ENCODE measurements at regions not wholly inside any gene's neighbourhood (a gene's known extent, or its start where the extent isn't known, plus 50 kb on each side); places are given as distances from the start of the nearest gene placed in this dataset.

DNA sequence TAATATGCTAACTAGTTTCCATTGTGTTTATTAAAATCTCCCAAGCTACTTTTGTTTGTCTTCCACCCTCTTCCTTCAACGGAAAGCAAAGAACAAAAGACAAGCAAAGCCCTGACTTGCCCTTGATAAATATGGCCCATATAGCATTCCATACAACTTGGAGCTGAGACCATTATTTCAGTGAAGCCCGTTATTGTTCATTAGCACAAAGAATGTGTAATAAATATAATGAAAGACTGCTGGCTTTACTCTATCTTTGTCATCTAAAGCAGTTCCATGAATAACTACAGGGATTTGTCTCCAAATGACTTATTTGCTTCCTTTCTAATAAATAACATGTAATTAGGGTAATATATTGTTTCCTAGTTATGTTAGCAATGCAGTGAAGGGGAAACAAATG is 270.7 kb upstream of the TLE4 start:
- CTCF ChIA-PET = no interaction called here
- Histone ChIP-seq H3K27me3 (replicated peaks in 2 of 5; ENCODE audit: control insufficient read depth in 4 of 5, insufficient read depth in 5 of 5, low read length in 4 of 5) (no peaks in the 10 kb centered on the region), H3K4me1 (ENCODE audit: control extremely low read depth in 1 of 4, control insufficient read depth in 4 of 4, insufficient read depth in 4 of 4, low read length in 3 of 4) (no peaks in the 10 kb centered on the region), H3K9me3 (ENCODE audit: control extremely low read depth in 1 of 5, control insufficient read depth in 4 of 5, insufficient read depth in 2 of 5, low read depth in 1 of 5, low read length in 4 of 5) (no peaks in the 10 kb centered on the region), H3K36me3 (ENCODE audit: control insufficient read depth in 4 of 4, insufficient read depth in 4 of 4, low read length in 3 of 4) (no peaks in the 10 kb centered on the region), H3K27ac (ENCODE audit: insufficient read depth in 1 of 2, low read depth in 1 of 2, low read length in 2 of 2, poor library complexity in 1 of 2, severe bottlenecking in 2 of 2) (no peak overlapping the region), H3K4me3 (ENCODE audit: control insufficient read depth in 1 of 7, extremely low read depth in 1 of 7, insufficient read depth in 4 of 7, low read depth in 2 of 7, low read length in 6 of 7) (no peak overlapping the region)
- POLR2A ChIA-PET = no interaction called here
- 100% methylated on average over 1 of the region's 2 CpGs for whole genome bisulfite sequencing (ENCODE audit: insufficient coverage)
- no peak for DNase-seq

DNA sequence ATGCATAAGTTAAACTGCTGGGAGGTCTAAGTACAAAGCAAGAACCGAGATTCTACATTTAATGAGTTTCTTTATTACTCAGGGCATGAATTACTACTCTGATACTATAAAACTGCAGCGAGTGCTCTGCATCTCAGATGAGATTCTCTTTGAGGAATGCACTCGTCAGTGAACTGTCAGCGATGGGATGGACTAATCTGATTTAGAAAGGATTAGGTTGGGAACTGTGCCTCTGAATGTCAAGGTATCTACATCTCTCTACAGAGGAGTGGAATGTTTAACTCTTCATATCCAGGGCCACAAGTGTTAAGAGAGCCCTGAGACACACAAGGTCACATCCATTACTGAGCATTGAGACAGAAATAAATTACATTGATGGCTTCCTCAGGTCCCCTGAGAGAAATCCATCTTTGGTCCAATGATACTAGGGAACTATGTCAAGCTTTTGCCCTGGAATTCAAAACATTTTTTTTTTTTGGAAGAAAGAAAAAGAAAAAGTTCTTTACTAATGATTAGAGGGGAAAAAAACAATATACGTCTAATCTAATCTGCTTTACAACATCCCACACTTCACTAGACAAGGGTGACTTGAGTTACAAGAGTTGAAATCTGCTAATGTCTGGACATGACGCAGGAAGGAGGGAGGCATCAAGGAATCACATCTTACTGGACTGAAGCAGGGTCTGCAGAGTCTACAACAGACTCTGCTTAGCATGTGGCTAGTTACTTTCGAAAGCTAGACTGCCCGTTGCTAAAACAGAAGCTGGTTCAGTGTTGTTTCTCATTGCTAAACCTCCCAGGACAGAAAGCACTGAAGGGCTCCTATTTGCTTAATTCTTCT is 270.0 kb upstream of the TLE4 start:
- H3K4me3 ChIP-seq (ENCODE audit: control insufficient read depth in 1 of 7, extremely low read depth in 1 of 7, insufficient read depth in 4 of 7, low read depth in 2 of 7, low read length in 6 of 7) = no peak overlapping the region
- no peaks in the 10 kb centered on the region for H3K4me1 ChIP-seq (ENCODE audit: control extremely low read depth in 1 of 4, control insufficient read depth in 4 of 4, insufficient read depth in 4 of 4, low read length in 3 of 4)
- ChIA-PET POLR2A (no interaction called here), CTCF (interaction anchor here (1.5 kb wide), 1 partner anchor 12 kb away, joined by 3 read pairs; no protein-coding TSS in a partner anchor)
- no peaks in the 10 kb centered on the region for H3K9me3 ChIP-seq (ENCODE audit: control extremely low read depth in 1 of 5, control insufficient read depth in 4 of 5, insufficient read depth in 2 of 5, low read depth in 1 of 5, low read length in 4 of 5)
- WGBS (ENCODE audit: insufficient coverage) = 79% methylated on average over 6 of the region's 8 CpGs
- no peak for DNase-seq
- no peaks in the 10 kb centered on the region for H3K27me3 ChIP-seq (replicated peaks in 2 of 5; ENCODE audit: control insufficient read depth in 4 of 5, insufficient read depth in 5 of 5, low read length in 4 of 5)
- no peaks in the 10 kb centered on the region for H3K36me3 ChIP-seq (ENCODE audit: control insufficient read depth in 4 of 4, insufficient read depth in 4 of 4, low read length in 3 of 4)
- H3K27ac ChIP-seq (ENCODE audit: insufficient read depth in 1 of 2, low read depth in 1 of 2, low read length in 2 of 2, poor library complexity in 1 of 2, severe bottlenecking in 2 of 2) = no peak overlapping the region

DNA sequence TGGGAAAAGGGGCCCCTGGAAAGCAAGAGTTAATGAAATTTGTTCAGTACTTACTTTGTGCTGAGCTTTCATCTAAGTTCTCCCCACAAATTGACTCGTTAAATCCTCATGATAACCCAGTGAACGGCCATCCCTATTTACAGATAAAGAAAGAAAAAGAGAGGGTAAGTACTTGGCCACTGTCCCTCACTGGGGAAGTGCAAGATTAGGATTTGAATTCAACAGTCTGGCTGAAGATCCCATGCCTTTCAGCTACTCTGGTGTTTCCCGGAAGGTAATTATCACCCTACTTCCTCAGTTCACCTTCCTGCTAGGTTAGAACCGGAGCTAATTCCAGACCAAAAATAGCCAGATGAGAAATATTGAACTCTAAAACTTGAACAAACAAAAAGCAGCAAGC is 269.2 kb upstream of the TLE4 start:
- Histone ChIP-seq H3K4me3 (ENCODE audit: control insufficient read depth in 1 of 7, extremely low read depth in 1 of 7, insufficient read depth in 4 of 7, low read depth in 2 of 7, low read length in 6 of 7) (no peak overlapping the region), H3K4me1 (ENCODE audit: control extremely low read depth in 1 of 4, control insufficient read depth in 4 of 4, insufficient read depth in 4 of 4, low read length in 3 of 4) (no peaks in the 10 kb centered on the region), H3K9me3 (ENCODE audit: control extremely low read depth in 1 of 5, control insufficient read depth in 4 of 5, insufficient read depth in 2 of 5, low read depth in 1 of 5, low read length in 4 of 5) (no peaks in the 10 kb centered on the region), H3K27me3 (replicated peaks in 2 of 5; ENCODE audit: control insufficient read depth in 4 of 5, insufficient read depth in 5 of 5, low read length in 4 of 5) (no peaks in the 10 kb centered on the region), H3K36me3 (ENCODE audit: control insufficient read depth in 4 of 4, insufficient read depth in 4 of 4, low read length in 3 of 4) (no peaks in the 10 kb centered on the region), H3K27ac (ENCODE audit: insufficient read depth in 1 of 2, low read depth in 1 of 2, low read length in 2 of 2, poor library complexity in 1 of 2, severe bottlenecking in 2 of 2) (no peak overlapping the region)
- WGBS (ENCODE audit: insufficient coverage) = 77% methylated on average over 2 of the region's 4 CpGs
- ChIA-PET CTCF (interaction anchor here (0.6 to 1.5 kb wide), 2 partner anchors 12 to 960 kb away, joined by 3 read pairs; no protein-coding TSS in a partner anchor), POLR2A (no interaction called here)
- no peak for DNase-seq

DNA sequence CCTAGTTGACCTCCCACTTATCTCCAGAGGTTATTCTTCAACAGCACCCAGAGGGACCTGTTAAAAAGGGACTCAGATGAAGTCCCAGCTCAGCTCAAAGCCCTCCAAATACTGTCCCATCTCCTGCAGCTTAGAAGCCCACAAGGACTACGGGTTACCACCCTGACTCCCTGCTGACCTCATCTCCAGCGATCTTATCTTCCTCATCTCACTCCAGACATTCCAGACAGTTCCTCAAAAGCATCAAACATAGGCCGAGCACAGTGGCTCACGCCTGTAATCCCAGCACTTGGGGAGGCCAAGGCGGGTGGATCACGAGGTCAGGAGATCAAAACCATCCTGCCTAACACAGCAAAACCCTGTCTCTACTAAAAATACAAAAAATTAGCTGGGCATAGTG is 263.8 kb upstream of the TLE4 start:
- no peak for DNase-seq
- no peaks in the 10 kb centered on the region for H3K36me3 ChIP-seq (ENCODE audit: control insufficient read depth in 4 of 4, insufficient read depth in 4 of 4, low read length in 3 of 4)
- WGBS (ENCODE audit: insufficient coverage) = 91% methylated on average over 4 of the region's 6 CpGs
- H3K4me3 ChIP-seq (ENCODE audit: control insufficient read depth in 1 of 7, extremely low read depth in 1 of 7, insufficient read depth in 4 of 7, low read depth in 2 of 7, low read length in 6 of 7) = no peak overlapping the region
- ChIA-PET POLR2A (no interaction called here), CTCF (no interaction called here)
- no peak overlapping the region for H3K27ac ChIP-seq (ENCODE audit: insufficient read depth in 1 of 2, low read depth in 1 of 2, low read length in 2 of 2, poor library complexity in 1 of 2, severe bottlenecking in 2 of 2)
- no peaks in the 10 kb centered on the region for H3K4me1 ChIP-seq (ENCODE audit: control extremely low read depth in 1 of 4, control insufficient read depth in 4 of 4, insufficient read depth in 4 of 4, low read length in 3 of 4)
- H3K27me3 ChIP-seq (replicated peaks in 2 of 5; ENCODE audit: control insufficient read depth in 4 of 5, insufficient read depth in 5 of 5, low read length in 4 of 5) = no peaks in the 10 kb centered on the region
- H3K9me3 ChIP-seq (ENCODE audit: control extremely low read depth in 1 of 5, control insufficient read depth in 4 of 5, insufficient read depth in 2 of 5, low read depth in 1 of 5, low read length in 4 of 5) = no peaks in the 10 kb centered on the region

DNA sequence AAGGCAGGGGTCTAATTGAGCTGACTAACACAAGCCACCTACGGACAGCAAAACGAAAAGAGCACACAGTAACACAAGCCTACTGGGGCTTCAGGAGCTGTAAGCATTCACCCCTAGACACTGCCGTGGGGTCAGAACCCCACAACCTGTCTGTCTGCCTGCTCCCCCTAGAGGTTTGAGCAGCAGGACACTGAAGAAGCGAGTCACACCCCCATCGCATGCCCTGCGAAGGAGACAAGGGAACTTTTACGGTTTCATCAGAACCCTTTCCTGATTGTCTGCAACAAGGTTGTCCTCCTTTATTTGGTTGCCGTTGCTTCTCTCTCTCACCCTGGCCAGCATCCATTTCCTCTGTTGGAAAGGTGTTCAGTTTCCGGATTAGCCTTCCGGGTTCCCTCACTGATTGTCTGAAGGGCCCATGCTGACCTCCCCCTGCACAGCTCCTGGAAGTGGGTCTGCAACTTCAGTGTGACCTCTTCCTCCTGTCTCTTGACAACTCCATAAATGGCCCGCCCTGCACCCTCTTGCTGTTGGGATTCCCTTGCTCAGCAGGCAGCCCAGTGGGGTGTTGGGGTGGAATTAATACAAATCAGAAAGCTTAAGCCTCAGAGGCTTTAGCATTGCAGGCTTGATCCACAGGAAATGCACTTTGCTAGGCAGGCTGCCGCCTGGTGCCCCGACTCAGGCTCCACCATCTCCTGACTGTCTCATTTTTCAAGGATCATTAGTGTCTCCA is 258.9 kb upstream of the TLE4 start:
- no peaks in the 10 kb centered on the region for H3K27me3 ChIP-seq (replicated peaks in 2 of 5; ENCODE audit: control insufficient read depth in 4 of 5, insufficient read depth in 5 of 5, low read length in 4 of 5)
- no peaks in the 10 kb centered on the region for H3K36me3 ChIP-seq (ENCODE audit: control insufficient read depth in 4 of 4, insufficient read depth in 4 of 4, low read length in 3 of 4)
- no peak overlapping the region for H3K27ac ChIP-seq (ENCODE audit: insufficient read depth in 1 of 2, low read depth in 1 of 2, low read length in 2 of 2, poor library complexity in 1 of 2, severe bottlenecking in 2 of 2)
- no peak overlapping the region for H3K4me3 ChIP-seq (ENCODE audit: control insufficient read depth in 1 of 7, extremely low read depth in 1 of 7, insufficient read depth in 4 of 7, low read depth in 2 of 7, low read length in 6 of 7)
- POLR2A ChIA-PET = no interaction called here
- H3K9me3 ChIP-seq (ENCODE audit: control extremely low read depth in 1 of 5, control insufficient read depth in 4 of 5, insufficient read depth in 2 of 5, low read depth in 1 of 5, low read length in 4 of 5) = no peaks in the 10 kb centered on the region
- DNase-seq = no peak
- CTCF ChIA-PET = no interaction called here
- H3K4me1 ChIP-seq (ENCODE audit: control extremely low read depth in 1 of 4, control insufficient read depth in 4 of 4, insufficient read depth in 4 of 4, low read length in 3 of 4) = no peaks in the 10 kb centered on the region
- 100% methylated on average over 12 of the region's 13 CpGs for whole genome bisulfite sequencing (ENCODE audit: insufficient coverage)

DNA sequence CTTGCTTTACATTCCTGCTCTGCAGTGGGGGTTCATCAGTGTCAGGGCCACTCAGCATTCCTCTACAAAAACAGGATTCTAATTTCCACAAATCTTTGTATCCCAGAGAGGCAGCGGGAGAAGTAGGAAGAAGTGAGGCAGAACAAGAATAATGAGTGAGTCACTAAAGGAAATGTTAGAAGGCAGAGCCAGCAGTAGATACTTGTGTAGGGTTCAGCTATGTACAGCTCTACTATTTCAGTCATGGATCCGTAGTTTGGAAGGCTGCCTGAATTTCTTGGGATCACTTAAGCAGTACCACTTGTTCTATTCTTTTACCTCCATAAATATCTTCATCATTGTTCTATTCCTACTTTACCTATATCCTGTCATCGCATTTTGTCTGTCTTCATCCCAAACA is 246.3 kb upstream of the TLE4 start:
- no peaks in the 10 kb centered on the region for H3K27me3 ChIP-seq (replicated peaks in 2 of 5; ENCODE audit: control insufficient read depth in 4 of 5, insufficient read depth in 5 of 5, low read length in 4 of 5)
- H3K4me1 ChIP-seq (ENCODE audit: control extremely low read depth in 1 of 4, control insufficient read depth in 4 of 4, insufficient read depth in 4 of 4, low read length in 3 of 4) = no peaks in the 10 kb centered on the region
- H3K9me3 ChIP-seq (ENCODE audit: control extremely low read depth in 1 of 5, control insufficient read depth in 4 of 5, insufficient read depth in 2 of 5, low read depth in 1 of 5, low read length in 4 of 5) = peaks cover 0 to 2% (median 0%) of the 10 kb centered on the region in 5 experiments
- WGBS (ENCODE audit: insufficient coverage) = 86% methylated on average over 1 of the region's 3 CpGs
- no peak overlapping the region for H3K27ac ChIP-seq (ENCODE audit: insufficient read depth in 1 of 2, low read depth in 1 of 2, low read length in 2 of 2, poor library complexity in 1 of 2, severe bottlenecking in 2 of 2)
- ChIA-PET CTCF (interaction anchor here (1.3 kb wide), 1 partner anchor 9 kb away, joined by 3 read pairs; no protein-coding TSS in a partner anchor), POLR2A (no interaction called here)
- no peak overlapping the region for H3K4me3 ChIP-seq (ENCODE audit: control insufficient read depth in 1 of 7, extremely low read depth in 1 of 7, insufficient read depth in 4 of 7, low read depth in 2 of 7, low read length in 6 of 7)
- no peak for DNase-seq
- no peaks in the 10 kb centered on the region for H3K36me3 ChIP-seq (ENCODE audit: control insufficient read depth in 4 of 4, insufficient read depth in 4 of 4, low read length in 3 of 4)

DNA sequence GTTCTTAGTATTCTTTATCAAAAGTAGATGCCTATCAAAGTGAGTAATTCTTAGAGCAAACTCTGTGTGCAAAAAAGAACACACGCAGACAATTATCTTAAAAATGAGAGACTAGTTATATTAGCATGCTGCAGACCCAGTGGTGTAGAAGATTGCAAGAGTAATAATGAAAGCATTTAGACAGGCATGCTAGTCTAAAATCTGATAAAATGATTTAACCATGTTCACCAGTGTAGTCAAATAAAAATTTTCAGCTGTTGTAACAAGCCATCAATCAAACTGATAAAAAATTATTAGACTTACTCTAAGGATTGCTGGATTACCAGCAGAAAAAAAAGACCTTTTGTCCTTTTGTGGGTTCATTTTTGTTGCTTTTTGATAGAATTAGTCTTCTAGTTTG is 241.9 kb upstream of the TLE4 start:
- Histone ChIP-seq H3K4me1 (ENCODE audit: control extremely low read depth in 1 of 4, control insufficient read depth in 4 of 4, insufficient read depth in 4 of 4, low read length in 3 of 4) (no peaks in the 10 kb centered on the region), H3K4me3 (ENCODE audit: control insufficient read depth in 1 of 7, extremely low read depth in 1 of 7, insufficient read depth in 4 of 7, low read depth in 2 of 7, low read length in 6 of 7) (no peak overlapping the region), H3K27me3 (replicated peaks in 2 of 5; ENCODE audit: control insufficient read depth in 4 of 5, insufficient read depth in 5 of 5, low read length in 4 of 5) (no peaks in the 10 kb centered on the region), H3K9me3 (ENCODE audit: control extremely low read depth in 1 of 5, control insufficient read depth in 4 of 5, insufficient read depth in 2 of 5, low read depth in 1 of 5, low read length in 4 of 5) (no peaks in the 10 kb centered on the region), H3K27ac (ENCODE audit: insufficient read depth in 1 of 2, low read depth in 1 of 2, low read length in 2 of 2, poor library complexity in 1 of 2, severe bottlenecking in 2 of 2) (no peak overlapping the region), H3K36me3 (ENCODE audit: control insufficient read depth in 4 of 4, insufficient read depth in 4 of 4, low read length in 3 of 4) (no peaks in the 10 kb centered on the region)
- ChIA-PET CTCF (no interaction called here), POLR2A (no interaction called here)
- WGBS (ENCODE audit: insufficient coverage) = 100% methylated on average over 1 of the region's 1 CpG
- no peak for DNase-seq

Data from common myeloid progenitor, CD34-positive (primary cell).